IMR-90 (cell line): ENCODE measurements at regions not wholly inside any gene's neighbourhood (a gene's known extent, or its start where the extent isn't known, plus 50 kb on each side); places are given as distances from the start of the nearest gene placed in this dataset.

ENCODE experiments used
- ATAC-seq: fragments of 200-7000 bp; cut with Tn5 transposase; 2 replicates; pipeline ENCODE4 v1.9.1; 2020; ENCODE audit warnings: low read depth, mild to moderate bottlenecking, moderate library complexity
- BruUV-seq: library from RNA; stranded (reverse); fragments of 400-500 nt; replicated peaks from 2 replicates; lab custom pipeline; 2021; lab: Mats Ljungman, UMichigan
- CTCF ChIA-PET: fragments of 300-600 bp; formaldehyde crosslinking; extraction: SDS; loops from one replicate; lab custom pipeline; 2021; ENCODE audit warnings: antibody characterized with exemption; lab: Yijun Ruan, JAX
- POLR2A ChIA-PET: fragments of 300-600 bp; sonication (Branson Sonifier 250); formaldehyde crosslinking; loops from one replicate; lab custom pipeline; 2022; ENCODE audit warnings: antibody characterized with exemption; ENCODE audit not compliant: unreplicated experiment; lab: Charles Lee
- DNase-seq: peaks from one replicate; pipeline ENCODE4 v3.0.0; 2013
- H2AFZ ChIP-seq: replicated peaks from 2 replicates; pipeline ENCODE3; 2013; ENCODE audit warnings: low read length, mild to moderate bottlenecking; ENCODE audit not compliant: poor library complexity
- H2AK5ac ChIP-seq: 2 replicates; pipeline ENCODE4 v1.6.1; 2013; ENCODE audit warnings: low read depth, low read length, inconsistent platforms
- H2AK9ac ChIP-seq: replicated peaks from 2 replicates; pipeline ENCODE3; 2013; ENCODE audit warnings: mild to moderate bottlenecking, low read depth, low read length, moderate library complexity; ENCODE audit not compliant: poor library complexity
- H2BK120ac ChIP-seq: 2 replicates; pipeline ENCODE4 v1.6.1; 2013; ENCODE audit warnings: low read depth, low read length, inconsistent platforms
- H2BK15ac ChIP-seq: 3 replicates; pipeline ENCODE4 v1.6.1; 2013; ENCODE audit warnings: low read depth, low read length, inconsistent platforms
- H2BK20ac ChIP-seq: 2 replicates; pipeline ENCODE4 v1.6.1; 2013; ENCODE audit warnings: low read depth, mild to moderate bottlenecking, inconsistent platforms, low read length, moderate library complexity
- H2BK5ac ChIP-seq: 2 replicates; pipeline ENCODE4 v1.6.1; 2013; ENCODE audit warnings: mild to moderate bottlenecking, low read depth, low read length, inconsistent platforms; ENCODE audit not compliant: poor library complexity, severe bottlenecking
- H3K14ac ChIP-seq: replicated peaks from 2 replicates; pipeline ENCODE4 v1.6.1; 2013; ENCODE audit warnings: low read depth, low read length, inconsistent platforms
- H3K18ac ChIP-seq: 2 replicates; pipeline ENCODE4 v1.6.1; 2013; ENCODE audit warnings: low read depth, low read length, control low read depth
- H3K23ac ChIP-seq: 2 replicates; pipeline ENCODE4 v1.6.1; 2013; ENCODE audit warnings: low read depth, low read length, inconsistent platforms
- H3K27ac ChIP-seq: 2 replicates; pipeline ENCODE4 v1.5.1; 2013; ENCODE audit warnings: mild to moderate bottlenecking, control low read depth, low read length; ENCODE audit not compliant: insufficient read depth
- H3K27me3 ChIP-seq: 2 replicates; pipeline ENCODE4 v1.6.1; 2013; ENCODE audit warnings: low read length; ENCODE audit not compliant: control insufficient read depth, insufficient read depth
- H3K36me3 ChIP-seq: 2 replicates; pipeline ENCODE4 v1.6.1; 2013; ENCODE audit warnings: low read length, mixed read lengths; ENCODE audit not compliant: control insufficient read depth, insufficient read depth
- H3K4ac ChIP-seq: 2 replicates; pipeline ENCODE4 v1.6.1; 2013; ENCODE audit warnings: low read depth, low read length, inconsistent platforms
- H3K4me1 ChIP-seq: 2 replicates; pipeline ENCODE4 v1.6.1; 2013; ENCODE audit warnings: low read length, mixed read lengths; ENCODE audit not compliant: control insufficient read depth, insufficient read depth
- H3K4me2 ChIP-seq: 2 replicates; pipeline ENCODE4 v1.6.1; 2013; ENCODE audit warnings: low read depth, mild to moderate bottlenecking, control low read depth, low read length, moderate library complexity
- H3K4me3 ChIP-seq: 2 replicates; pipeline ENCODE4 v1.5.1; 2013; ENCODE audit warnings: low read depth, mild to moderate bottlenecking, control low read depth, low read length, moderate library complexity; ENCODE audit not compliant: insufficient read depth
- H3K56ac ChIP-seq: 2 replicates; pipeline ENCODE4 v1.6.1; 2013; ENCODE audit warnings: low read length, inconsistent platforms; ENCODE audit not compliant: insufficient read depth; ENCODE audit errors: extremely low read depth
- H3K79me1 ChIP-seq, 2 experiments: 2 replicates each; pipeline ENCODE4 v1.6.1; 2013; ENCODE audit warnings: low read length in 2 of 2, inconsistent platforms in 1 of 2, low read depth in 1 of 2
- H3K9ac ChIP-seq: 2 replicates; pipeline ENCODE4 v1.6.1; 2013; ENCODE audit warnings: low read depth, low read length, control low read depth
- H3K9me1 ChIP-seq: 2 replicates; pipeline ENCODE4 v1.6.1; 2013; ENCODE audit warnings: low read length, inconsistent platforms; ENCODE audit not compliant: insufficient read depth
- H3K9me3 ChIP-seq: 2 replicates; pipeline ENCODE4 v1.6.1; 2013; ENCODE audit warnings: low read length; ENCODE audit not compliant: control insufficient read depth, insufficient read depth
- H4K20me1 ChIP-seq: 2 replicates; pipeline ENCODE4 v1.6.1; 2013; ENCODE audit warnings: low read length, inconsistent platforms; ENCODE audit not compliant: insufficient read depth
- H4K5ac ChIP-seq: 2 replicates; pipeline ENCODE4 v1.6.1; 2013; ENCODE audit warnings: mild to moderate bottlenecking, low read depth, low read length, control low read depth
- H4K8ac ChIP-seq, 2 experiments: 2 replicates each; pipeline ENCODE4 v1.6.1; 2013; ENCODE audit warnings: low read depth in 2 of 2, low read length in 2 of 2, control low read depth in 1 of 2, inconsistent platforms in 1 of 2
- H4K91ac ChIP-seq: 2 replicates; pipeline ENCODE4 v1.6.1; 2013; ENCODE audit warnings: low read depth, low read length, inconsistent platforms; ENCODE audit not compliant: insufficient read depth
- BHLHE40 ChIP-seq: fragments of 150-350 bp; IDR thresholded peaks from 2 replicates; pipeline ENCODE4 v1.6.1; 2016; ENCODE audit warnings: mild to moderate bottlenecking, low read depth, low read length
- CEBPB ChIP-seq: IDR thresholded peaks from 2 replicates; pipeline ENCODE4 v1.6.1; 2012; ENCODE audit warnings: low read depth, low read length, improper control_type of control experiment
- CHD1 ChIP-seq: IDR thresholded peaks from 2 replicates; pipeline ENCODE4 v1.6.1; 2012; ENCODE audit warnings: low read depth, low read length, improper control_type of control experiment
- FOS ChIP-seq: fragments of 150-350 bp; IDR thresholded peaks from 2 replicates; pipeline ENCODE4 v1.6.1; 2016; ENCODE audit warnings: low read depth, low read length
- MAFK ChIP-seq: IDR thresholded peaks from 2 replicates; pipeline ENCODE4 v1.6.1; 2012; ENCODE audit warnings: low read depth, low read length, improper control_type of control experiment
- MAZ ChIP-seq: IDR thresholded peaks from 2 replicates; pipeline ENCODE4 v1.6.1; 2012; ENCODE audit warnings: low read depth, mild to moderate bottlenecking, low read length, improper control_type of control experiment, moderate library complexity, borderline replicate concordance
- MXI1 ChIP-seq: IDR thresholded peaks from 2 replicates; pipeline ENCODE4 v1.6.1; 2012; ENCODE audit warnings: low read depth, mild to moderate bottlenecking, low read length, moderate library complexity, borderline replicate concordance
- NFE2L2 ChIP-seq: fragments of 150-350 bp; IDR thresholded peaks from 2 replicates; pipeline ENCODE4 v1.6.1; 2016; ENCODE audit warnings: low read depth, mild to moderate bottlenecking, low read length
- POLR2A ChIP-seq: IDR thresholded peaks from 2 replicates; pipeline ENCODE4 v1.6.1; 2012; ENCODE audit warnings: mild to moderate bottlenecking, low read depth, low read length
- RAD21 ChIP-seq: IDR thresholded peaks from 2 replicates; pipeline ENCODE4 v1.6.1; 2012; ENCODE audit warnings: low read length, improper control_type of control experiment
- RCOR1 ChIP-seq: IDR thresholded peaks from 2 replicates; pipeline ENCODE4 v1.6.1; 2012; ENCODE audit warnings: mild to moderate bottlenecking, low read length, improper control_type of control experiment; ENCODE audit not compliant: insufficient replicate concordance
- RFX5 ChIP-seq: IDR thresholded peaks from 2 replicates; pipeline ENCODE4 v1.8.0; 2012; ENCODE audit warnings: low read depth, mild to moderate bottlenecking, low read length, moderate library complexity
- SMC3 ChIP-seq: fragments of 150-350 bp; IDR thresholded peaks from 2 replicates; pipeline ENCODE4 v1.6.1; 2016; ENCODE audit warnings: low read depth, mild to moderate bottlenecking, antibody characterized with exemption, low read length, moderate library complexity
- WGBS, 2 experiments: methylation state at CpG; one replicate each; pipeline versions ENCODE4 v1.1.5 to v1.1.7; 2013; ENCODE audit warnings: missing lambda C conversion rate in 2 of 2; ENCODE audit not compliant: insufficient read length in 1 of 2; ENCODE audit errors: extremely low coverage in 2 of 2; 5-methylcytosine and 5-hydroxymethylcytosine counted together
- dilution Hi-C: fragments of 300-500 bp; cut with HindIII; formaldehyde crosslinking; loops from one replicate; pipeline ENCODE4 v1.14.3; 2018; ENCODE audit warnings: low sequenced_read_pairs; ENCODE audit not compliant: unreplicated experiment
- in situ Hi-C: fragments of 300-500 bp; cut with MboI; formaldehyde crosslinking; loops from 3 replicates; pipeline ENCODE4 v1.14.3; 2019; ENCODE audit warnings: low sequenced_read_pairs, inconsistent platforms, mixed read lengths
- intact Hi-C: fragments of 100-400 bp; cut with micrococcal nuclease; formaldehyde crosslinking; loops from 2 replicates; pipeline ENCODE4 v1.10.0; 2022
- TF ChIP-seq, protein P1 (sequence below): fragments of 150-350 bp; IDR thresholded peaks from 2 replicates; pipeline ENCODE4 v1.6.1; 2017; ENCODE audit warnings: mild to moderate bottlenecking, antibody characterized with exemption, low read length, low read depth
- TF ChIP-seq, protein P2 (sequence below): fragments of 150-350 bp; IDR thresholded peaks from 2 replicates; pipeline ENCODE4 v1.6.1; 2016; ENCODE audit warnings: low read depth, mild to moderate bottlenecking, low read length, moderate library complexity, borderline replicate concordance
- TF ChIP-seq, protein P3 (sequence below): conservative IDR thresholded peaks from 2 replicates; pipeline ENCODE4 v1.5.1; 2012; ENCODE audit warnings: mild to moderate bottlenecking, low read depth, low read length, improper control_type of control experiment

DNA sequence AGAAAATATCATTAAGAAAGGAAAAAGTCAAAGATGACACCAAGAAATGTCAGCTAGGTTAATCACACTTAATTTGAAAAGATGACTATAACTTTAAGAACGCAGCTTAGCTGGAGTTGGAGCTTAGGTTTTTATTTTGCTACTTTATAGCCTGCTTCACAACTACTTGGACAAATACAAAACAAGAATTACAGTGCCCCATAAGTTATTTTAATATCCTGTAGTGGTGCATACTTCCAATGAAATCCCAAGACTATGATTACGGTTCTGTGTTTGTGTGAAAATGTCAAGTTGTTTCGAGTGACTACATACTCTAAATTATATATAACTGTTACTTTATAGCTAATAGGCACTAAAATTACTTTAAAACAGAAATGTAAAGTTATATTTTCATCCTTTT lies 244.6 kb upstream of the MGMT start:
- WGBS, 2 experiments: no CpG with 5 or more reads among the region's 3 CpGs
- H3K9me1 ChIP-seq: no peaks in the 10 kb centered on the region
- no peak overlapping the region for H3K4me3 ChIP-seq
- H3K36me3 ChIP-seq: no peaks in the 10 kb centered on the region
- no peaks in the 10 kb centered on the region for H3K4me1 ChIP-seq
- no peak overlapping the region for H2AK5ac ChIP-seq
- in situ Hi-C loops: no loop called here
- dilution Hi-C loops: no loop called here
- no peak overlapping the region for H3K56ac ChIP-seq
- H2AFZ ChIP-seq: no peak overlapping the region
- H4K5ac ChIP-seq: no peak overlapping the region
- H3K9me3 ChIP-seq: peaks cover 12% of the 10 kb centered on the region
- intact Hi-C loops: no loop called here
- no peak for ATAC-seq
- H2BK20ac ChIP-seq: no peak overlapping the region
- no peaks in the 10 kb centered on the region for H4K20me1 ChIP-seq
- ChIA-PET CTCF (no interaction called here), POLR2A (no interaction called here)
- H3K14ac ChIP-seq: no peak overlapping the region
- H2BK5ac ChIP-seq: no peak overlapping the region
- H3K27ac ChIP-seq: no peak overlapping the region
- no peak for DNase-seq
- H3K18ac ChIP-seq: no peak overlapping the region
- H3K4ac ChIP-seq: no peak overlapping the region
- TF ChIP-seq, protein P1, sequence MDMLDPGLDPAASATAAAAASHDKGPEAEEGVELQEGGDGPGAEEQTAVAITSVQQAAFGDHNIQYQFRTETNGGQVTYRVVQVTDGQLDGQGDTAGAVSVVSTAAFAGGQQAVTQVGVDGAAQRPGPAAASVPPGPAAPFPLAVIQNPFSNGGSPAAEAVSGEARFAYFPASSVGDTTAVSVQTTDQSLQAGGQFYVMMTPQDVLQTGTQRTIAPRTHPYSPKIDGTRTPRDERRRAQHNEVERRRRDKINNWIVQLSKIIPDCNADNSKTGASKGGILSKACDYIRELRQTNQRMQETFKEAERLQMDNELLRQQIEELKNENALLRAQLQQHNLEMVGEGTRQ: no peak
- TF ChIP-seq NFE2L2: no peak
- TF ChIP-seq SMC3: no peak
- no peak for TF ChIP-seq RFX5
- TF ChIP-seq, protein P2, sequence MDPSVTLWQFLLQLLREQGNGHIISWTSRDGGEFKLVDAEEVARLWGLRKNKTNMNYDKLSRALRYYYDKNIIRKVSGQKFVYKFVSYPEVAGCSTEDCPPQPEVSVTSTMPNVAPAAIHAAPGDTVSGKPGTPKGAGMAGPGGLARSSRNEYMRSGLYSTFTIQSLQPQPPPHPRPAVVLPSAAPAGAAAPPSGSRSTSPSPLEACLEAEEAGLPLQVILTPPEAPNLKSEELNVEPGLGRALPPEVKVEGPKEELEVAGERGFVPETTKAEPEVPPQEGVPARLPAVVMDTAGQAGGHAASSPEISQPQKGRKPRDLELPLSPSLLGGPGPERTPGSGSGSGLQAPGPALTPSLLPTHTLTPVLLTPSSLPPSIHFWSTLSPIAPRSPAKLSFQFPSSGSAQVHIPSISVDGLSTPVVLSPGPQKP: no peak
- no peak for TF ChIP-seq MAFK
- no peak for TF ChIP-seq POLR2A
- no peak for TF ChIP-seq MXI1
- TF ChIP-seq FOS: no peak
- TF ChIP-seq RAD21: no peak
- TF ChIP-seq, protein P3, sequence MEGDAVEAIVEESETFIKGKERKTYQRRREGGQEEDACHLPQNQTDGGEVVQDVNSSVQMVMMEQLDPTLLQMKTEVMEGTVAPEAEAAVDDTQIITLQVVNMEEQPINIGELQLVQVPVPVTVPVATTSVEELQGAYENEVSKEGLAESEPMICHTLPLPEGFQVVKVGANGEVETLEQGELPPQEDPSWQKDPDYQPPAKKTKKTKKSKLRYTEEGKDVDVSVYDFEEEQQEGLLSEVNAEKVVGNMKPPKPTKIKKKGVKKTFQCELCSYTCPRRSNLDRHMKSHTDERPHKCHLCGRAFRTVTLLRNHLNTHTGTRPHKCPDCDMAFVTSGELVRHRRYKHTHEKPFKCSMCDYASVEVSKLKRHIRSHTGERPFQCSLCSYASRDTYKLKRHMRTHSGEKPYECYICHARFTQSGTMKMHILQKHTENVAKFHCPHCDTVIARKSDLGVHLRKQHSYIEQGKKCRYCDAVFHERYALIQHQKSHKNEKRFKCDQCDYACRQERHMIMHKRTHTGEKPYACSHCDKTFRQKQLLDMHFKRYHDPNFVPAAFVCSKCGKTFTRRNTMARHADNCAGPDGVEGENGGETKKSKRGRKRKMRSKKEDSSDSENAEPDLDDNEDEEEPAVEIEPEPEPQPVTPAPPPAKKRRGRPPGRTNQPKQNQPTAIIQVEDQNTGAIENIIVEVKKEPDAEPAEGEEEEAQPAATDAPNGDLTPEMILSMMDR: no peak
- TF ChIP-seq MAZ: no peak
- no peak for TF ChIP-seq CHD1
- TF ChIP-seq RCOR1: no peak
- no peak for TF ChIP-seq CEBPB
- TF ChIP-seq BHLHE40: no peak
- H3K23ac ChIP-seq: no peak overlapping the region
- no peaks in the 10 kb centered on the region for H3K27me3 ChIP-seq
- H3K9ac ChIP-seq: no peak overlapping the region
- no TSS peak for BruUV-seq
- H2AK9ac ChIP-seq: no peak overlapping the region
- H2BK120ac ChIP-seq: no peak overlapping the region
- no peak overlapping the region for H2BK15ac ChIP-seq
- H4K8ac ChIP-seq: no peak overlapping the region
- H4K91ac ChIP-seq: no peak overlapping the region
- no peak overlapping the region for H3K4me2 ChIP-seq
- H3K79me1 ChIP-seq: no peaks in the 10 kb centered on the region
